ENCODE measurements at regions not wholly inside any gene's neighbourhood (a gene's known extent, or its start where the extent isn't known, plus 50 kb on each side); places are given as distances from the start of the nearest gene placed in this dataset.

- DNase-seq (ENCODE audit: low read depth in 2 of 2): no peak
Measured at GRCh38 chr10:78875331-78875877, 193.4 kb upstream of the ZMIZ1 start.

GRCh38 chr10:78875932-78876331 is 192.8 kb upstream of the ZMIZ1 start:
- DNase-seq (ENCODE audit: low read depth in 2 of 2): no peak

- DNase-seq (ENCODE audit: low read depth in 2 of 2): no peak
Measured at GRCh38 chr10:78876449-78876848, 192.3 kb upstream of the ZMIZ1 start.

- no peak for DNase-seq (ENCODE audit: low read depth in 2 of 2)
Measured at GRCh38 chr10:78879621-78880020, 189.1 kb upstream of the ZMIZ1 start.

- DNase-seq (ENCODE audit: low read depth in 2 of 2): no peak
Measured at GRCh38 chr10:78886129-78886528, 182.6 kb upstream of the ZMIZ1 start.

GRCh38 chr10:78889536-78890063 is 179.2 kb upstream of the ZMIZ1 start:
- DNase-seq (ENCODE audit: low read depth in 2 of 2): no peak

GRCh38 chr10:78890506-78890905 is 178.3 kb upstream of the ZMIZ1 start:
- DNase-seq (ENCODE audit: low read depth in 2 of 2): no peak

GRCh38 chr10:78891741-78892140 is 177.0 kb upstream of the ZMIZ1 start:
- DNase-seq (ENCODE audit: low read depth in 2 of 2): no peak

- no peak for DNase-seq (ENCODE audit: low read depth in 2 of 2)
Measured at GRCh38 chr10:78892338-78893176, 176.2 kb upstream of the ZMIZ1 start.

- DNase-seq (ENCODE audit: low read depth in 2 of 2): no peak
Measured at GRCh38 chr10:78893217-78893616, 175.5 kb upstream of the ZMIZ1 start.

GRCh38 chr10:78894089-78894840 is 174.5 kb upstream of the ZMIZ1 start:
- DNase-seq (ENCODE audit: low read depth in 2 of 2): no peak

GRCh38 chr10:78894841-78895195 is 173.9 kb upstream of the ZMIZ1 start:
- DNase-seq (ENCODE audit: low read depth in 2 of 2): no peak

- DNase-seq (ENCODE audit: low read depth in 2 of 2): no peak
Measured at GRCh38 chr10:78895469-78895868, 173.3 kb upstream of the ZMIZ1 start.

- DNase-seq (ENCODE audit: low read depth in 2 of 2): no peak
Measured at GRCh38 chr10:78896159-78896928, 172.4 kb upstream of the ZMIZ1 start.

GRCh38 chr10:78898341-78899097 is 170.2 kb upstream of the ZMIZ1 start:
- DNase-seq (ENCODE audit: low read depth in 2 of 2): no peak

- DNase-seq (ENCODE audit: low read depth in 2 of 2): no peak
Measured at GRCh38 chr10:78899098-78899754, 169.5 kb upstream of the ZMIZ1 start.

- no peak for DNase-seq (ENCODE audit: low read depth in 2 of 2)
Measured at GRCh38 chr10:78899996-78900714, 168.6 kb upstream of the ZMIZ1 start.

GRCh38 chr10:78900715-78901430 is 167.9 kb upstream of the ZMIZ1 start:
- DNase-seq (ENCODE audit: low read depth in 2 of 2): no peak

GRCh38 chr10:78901694-78902093 is 167.1 kb upstream of the ZMIZ1 start:
- no peak for DNase-seq (ENCODE audit: low read depth in 2 of 2)

Measured in stimulated activated CD4-positive, alpha-beta T cell treated with anti-CD3 and anti-CD28 coated beads, Interleukin-4, amount 100 ng/mL, for 48 hours (primary cell).